ENCODE measurements at regions not wholly inside any gene's neighbourhood (a gene's known extent, or its start where the extent isn't known, plus 50 kb on each side); places are given as distances from the start of the nearest gene placed in this dataset.

DNA sequence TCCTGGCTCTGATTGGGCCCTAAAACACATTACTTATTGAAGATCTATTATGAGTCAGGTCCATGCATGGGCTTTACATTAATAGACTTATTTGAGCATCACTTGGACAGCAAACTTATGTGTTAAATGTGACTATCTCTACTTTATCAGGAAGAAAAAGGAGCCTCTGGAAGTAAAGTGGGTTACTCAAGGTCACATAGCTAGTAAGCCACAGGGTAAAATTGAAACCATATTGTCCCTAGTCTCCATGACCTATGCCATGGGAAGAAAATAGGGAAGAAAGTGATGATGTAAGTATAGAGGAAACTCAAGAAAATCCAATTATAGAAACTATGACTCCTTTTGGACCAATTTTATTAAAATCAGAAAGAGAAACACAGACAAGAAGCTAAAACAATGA is 555.3 kb downstream of the NUF2 start:
- TF ChIP-seq, protein P1, sequence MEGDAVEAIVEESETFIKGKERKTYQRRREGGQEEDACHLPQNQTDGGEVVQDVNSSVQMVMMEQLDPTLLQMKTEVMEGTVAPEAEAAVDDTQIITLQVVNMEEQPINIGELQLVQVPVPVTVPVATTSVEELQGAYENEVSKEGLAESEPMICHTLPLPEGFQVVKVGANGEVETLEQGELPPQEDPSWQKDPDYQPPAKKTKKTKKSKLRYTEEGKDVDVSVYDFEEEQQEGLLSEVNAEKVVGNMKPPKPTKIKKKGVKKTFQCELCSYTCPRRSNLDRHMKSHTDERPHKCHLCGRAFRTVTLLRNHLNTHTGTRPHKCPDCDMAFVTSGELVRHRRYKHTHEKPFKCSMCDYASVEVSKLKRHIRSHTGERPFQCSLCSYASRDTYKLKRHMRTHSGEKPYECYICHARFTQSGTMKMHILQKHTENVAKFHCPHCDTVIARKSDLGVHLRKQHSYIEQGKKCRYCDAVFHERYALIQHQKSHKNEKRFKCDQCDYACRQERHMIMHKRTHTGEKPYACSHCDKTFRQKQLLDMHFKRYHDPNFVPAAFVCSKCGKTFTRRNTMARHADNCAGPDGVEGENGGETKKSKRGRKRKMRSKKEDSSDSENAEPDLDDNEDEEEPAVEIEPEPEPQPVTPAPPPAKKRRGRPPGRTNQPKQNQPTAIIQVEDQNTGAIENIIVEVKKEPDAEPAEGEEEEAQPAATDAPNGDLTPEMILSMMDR (IDR thresholded peaks at IDR 0.05): no peak
- TF ChIP-seq POLR2A (IDR thresholded peaks at IDR 0.05): no peak
